ENCODE measurements at regions not wholly inside any gene's neighbourhood (a gene's known extent, or its start where the extent isn't known, plus 50 kb on each side); places are given as distances from the start of the nearest gene placed in this dataset.

- TF ChIP-seq POLR2A (IDR thresholded peaks at IDR 0.05) (no peak), CTCF (IDR thresholded peaks at IDR 0.05) (no peak)
Measured at GRCh38 chr7:109460296-109460695, 890.6 kb downstream of the DNAJB9 start.

All from lower leg skin (tissue), 3 donors.